GM23338 (cell line): ENCODE measurements at regions not wholly inside any gene's neighbourhood (a gene's known extent, or its start where the extent isn't known, plus 50 kb on each side); places are given as distances from the start of the nearest gene placed in this dataset.

Experiments
- ATAC-seq: fragments of 200-7000 bp; cut with Tn5 transposase; 3 replicates; pipeline ENCODE4 v1.9.1; 2020
- DNase-seq: peaks from one replicate; pipeline ENCODE4 v3.0.0-alpha.2; 2015; ENCODE audit warnings: low spot score
- H2AFZ ChIP-seq: fragments of 200-600 bp; sonication (generic); 2 replicates; pipeline ENCODE4 v1.8.0; 2016; ENCODE audit warnings: antibody characterized with exemption, mild to moderate bottlenecking, moderate library complexity
- H3F3A ChIP-seq: fragments of 200-600 bp; sonication (generic); replicated peaks from 2 replicates; pipeline ENCODE4 v1.8.0; 2017; ENCODE audit warnings: antibody characterized with exemption, mixed run types, low read depth
- H3K27ac ChIP-seq: fragments of 200-600 bp; sonication (generic); 2 replicates; pipeline ENCODE4 v1.6.1; 2016; ENCODE audit warnings: low read depth
- H3K27me3 ChIP-seq: fragments of 200-600 bp; sonication (generic); 2 replicates; pipeline ENCODE4 v1.8.0; 2016; ENCODE audit warnings: mild to moderate bottlenecking, mixed run types, moderate library complexity; ENCODE audit not compliant: insufficient read depth
- H3K36me3 ChIP-seq: fragments of 200-600 bp; sonication (generic); 2 replicates; pipeline ENCODE4 v1.8.0; 2016; ENCODE audit warnings: mild to moderate bottlenecking; ENCODE audit not compliant: insufficient read depth
- H3K4me1 ChIP-seq: fragments of 200-600 bp; sonication (generic); 2 replicates; pipeline ENCODE4 v1.8.0; 2016; ENCODE audit warnings: mild to moderate bottlenecking, moderate library complexity; ENCODE audit not compliant: insufficient read depth
- H3K4me2 ChIP-seq: fragments of 200-600 bp; sonication (generic); 2 replicates; pipeline ENCODE4 v1.7.1; 2017; ENCODE audit warnings: mixed run types
- H3K4me3 ChIP-seq: fragments of 200-600 bp; sonication (generic); 2 replicates; pipeline ENCODE4 v1.6.1; 2016; ENCODE audit warnings: mixed run types
- H3K79me2 ChIP-seq: fragments of 200-600 bp; sonication (generic); replicated peaks from 2 replicates; pipeline ENCODE4 v1.8.0; 2017; ENCODE audit warnings: mild to moderate bottlenecking; ENCODE audit not compliant: insufficient read depth
- H3K9me2 ChIP-seq: fragments of 200-600 bp; sonication (generic); 2 replicates; pipeline ENCODE4 v1.8.0; 2017; ENCODE audit not compliant: insufficient read depth
- H4K20me1 ChIP-seq: fragments of 200-600 bp; sonication (generic); replicated peaks from 2 replicates; pipeline ENCODE4 v1.8.0; 2017; ENCODE audit warnings: mild to moderate bottlenecking; ENCODE audit not compliant: insufficient read depth
- H3K27ac Mint-ChIP-seq: 2 replicates; pipeline ENCODE4 v1.8.0; 2020; ENCODE audit warnings: inconsistent platforms, mild to moderate bottlenecking, moderate library complexity, mixed read lengths
- H3K27me3 Mint-ChIP-seq: 3 replicates; pipeline ENCODE4 v1.8.0; 2022; ENCODE audit warnings: low read depth, mild to moderate bottlenecking, moderate library complexity, mixed read lengths, inconsistent platforms; ENCODE audit not compliant: insufficient read depth, poor library complexity
- H3K36me3 Mint-ChIP-seq: 3 replicates; pipeline ENCODE4 v1.8.0; 2021; ENCODE audit warnings: low read depth, mild to moderate bottlenecking, inconsistent platforms, moderate library complexity, mixed read lengths
- H3K4me1 Mint-ChIP-seq: 3 replicates; pipeline ENCODE4 v1.8.0; 2020; ENCODE audit warnings: mild to moderate bottlenecking, inconsistent platforms, mixed read lengths
- H3K4me3 Mint-ChIP-seq: 3 replicates; pipeline ENCODE4 v1.8.0; 2021; ENCODE audit warnings: moderate library complexity, mild to moderate bottlenecking, inconsistent platforms, mixed read lengths
- H3K9me3 Mint-ChIP-seq: 3 replicates; pipeline ENCODE4 v1.8.0; 2020; ENCODE audit warnings: moderate library complexity, mild to moderate bottlenecking, inconsistent platforms, mixed read lengths
- CREB1 ChIP-seq: fragments of 250-450 bp; sonication (Bioruptor Pico); IDR thresholded peaks from 2 replicates; pipeline ENCODE4 v1.5.0; 2020; ENCODE audit warnings: low read depth, mild to moderate bottlenecking, moderate library complexity
- EZH2 ChIP-seq: fragments of 200-600 bp; sonication (generic); IDR thresholded peaks from one replicate; pipeline ENCODE4 v1.8.0; 2017; ENCODE audit warnings: antibody characterized with exemption, mild to moderate bottlenecking, low read depth; ENCODE audit not compliant: unreplicated experiment
- EZH2phosphoT487 ChIP-seq: fragments of 200-600 bp; sonication (generic); IDR thresholded peaks from one replicate; pipeline ENCODE4 v1.8.1; 2018; ENCODE audit warnings: antibody characterized with exemption; ENCODE audit not compliant: unreplicated experiment
- JUNB ChIP-seq: IDR thresholded peaks from one replicate; pipeline ENCODE4 v1.6.1; 2016; ENCODE audit warnings: antibody characterized with exemption; ENCODE audit not compliant: unreplicated experiment
- NANOG ChIP-seq: IDR thresholded peaks from 2 replicates; pipeline ENCODE4 v1.6.1; 2016; ENCODE audit warnings: antibody characterized with exemption, borderline replicate concordance
- POLR2AphosphoS5 ChIP-seq: IDR thresholded peaks from 2 replicates; pipeline ENCODE4 v1.6.1; 2016; ENCODE audit warnings: antibody characterized with exemption, low read depth
- STAT1 ChIP-seq: IDR thresholded peaks from one replicate; pipeline ENCODE4 v1.6.1; 2016; ENCODE audit warnings: antibody characterized with exemption; ENCODE audit not compliant: unreplicated experiment
- ZNF114 ChIP-seq: fragments of 250-450 bp; sonication (Bioruptor Pico); IDR thresholded peaks from 2 replicates; pipeline ENCODE4 v1.5.0; 2020; ENCODE audit warnings: mild to moderate bottlenecking, moderate library complexity
- ZNF331 ChIP-seq: fragments of 250-450 bp; sonication (Bioruptor Pico); IDR thresholded peaks from 2 replicates; pipeline ENCODE4 v1.5.0; 2020; ENCODE audit warnings: low read depth, mild to moderate bottlenecking, moderate library complexity
- TF ChIP-seq, protein P1 (sequence below): IDR thresholded peaks from one replicate; pipeline ENCODE4 v1.6.1; 2018; ENCODE audit warnings: antibody characterized with exemption; ENCODE audit not compliant: unreplicated experiment
- TF ChIP-seq, protein P2 (sequence below), 2 experiments: fragments of 200-600 bp in 1 of 2; sonication (generic) in 1 of 2; conservative IDR thresholded peaks; 2 replicates each; pipeline versions ENCODE4 v1.5.1 to v1.6.1; 2016 to 2017; ENCODE audit warnings: antibody characterized with exemption in 2 of 2, low read depth in 2 of 2, mild to moderate bottlenecking in 2 of 2, moderate library complexity in 1 of 2
- TF ChIP-seq, protein P3 (sequence below): IDR thresholded peaks from 2 replicates; pipeline ENCODE4 v1.6.1; 2016; ENCODE audit warnings: antibody characterized with exemption

DNA sequence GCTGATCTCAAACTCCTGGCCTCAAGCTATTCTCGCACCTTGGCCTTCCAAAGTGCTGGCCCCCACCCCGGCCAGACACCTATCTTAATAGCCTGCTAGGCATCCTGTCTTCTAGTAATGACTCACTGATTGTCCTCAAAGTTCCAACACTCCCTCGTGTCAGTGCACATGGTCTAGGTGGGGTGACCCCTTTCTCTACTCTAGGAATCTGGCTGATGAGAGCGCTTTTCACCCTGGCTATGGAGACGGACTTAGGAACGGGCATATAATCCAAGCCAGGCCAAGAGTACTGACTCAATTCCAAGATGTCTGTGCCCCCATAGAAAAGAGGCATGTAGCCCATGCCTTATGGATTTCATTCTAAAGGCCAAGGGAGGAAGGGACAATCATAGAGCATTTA, 67.0 kb downstream of the PRLHR start:
- Mint-ChIP-seq H3K27me3 (peaks cover 8% of the 10 kb centered on the region), H3K9me3 (no peaks in the 10 kb centered on the region; the same call in 1 of the 3 replicates), H3K27ac (no peak overlapping the region), H3K4me3 (no peak overlapping the region), H3K36me3 (no peaks in the 10 kb centered on the region; the same call in 2 of the 3 replicates), H3K4me1 (peaks cover 4% of the 10 kb centered on the region; the same call in 2 of the 3 replicates)
- Histone ChIP-seq H3K27ac (no peak overlapping the region), H3K4me1 (no peaks in the 10 kb centered on the region), H3K4me3 (no peak overlapping the region), H3K27me3 (no peaks in the 10 kb centered on the region), H3K9me2 (peaks cover 10% of the 10 kb centered on the region; the same call in 1 of the 2 replicates), H3F3A (no peaks in the 10 kb centered on the region), H3K4me2 (no peak overlapping the region), H3K36me3 (no peaks in the 10 kb centered on the region), H4K20me1 (no peaks in the 10 kb centered on the region), H2AFZ (no peak overlapping the region), H3K79me2 (no peaks in the 10 kb centered on the region)
- TF ChIP-seq POLR2AphosphoS5 (no peak), EZH2 (no peak)
- DNase-seq: no peak
- ATAC-seq: no peak

DNA sequence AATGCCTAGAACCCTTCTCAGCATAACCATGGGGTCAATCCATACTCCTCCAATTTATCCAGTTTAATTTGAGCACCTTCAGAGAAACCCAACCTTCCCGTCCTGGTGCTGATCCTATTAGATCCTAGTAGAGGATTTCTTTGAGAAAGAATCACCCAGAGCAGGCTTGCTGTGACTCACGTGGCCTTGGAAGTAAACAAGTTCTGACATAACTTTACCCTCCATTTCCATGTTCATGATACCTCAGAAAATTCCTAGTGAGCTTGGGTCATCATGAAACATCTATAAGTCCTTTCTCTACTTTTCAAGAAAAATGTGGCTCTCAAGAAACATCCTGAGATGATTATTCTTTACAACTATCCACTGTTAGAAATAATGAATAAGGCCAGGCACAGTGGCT, 71.7 kb downstream of the PRLHR start:
- Histone ChIP-seq H2AFZ (no peak overlapping the region), H3K4me2 (no peak overlapping the region), H3K4me3 (no peak overlapping the region), H3K27me3 (no peaks in the 10 kb centered on the region), H3K9me2 (peaks cover 13% of the 10 kb centered on the region), H3K36me3 (no peaks in the 10 kb centered on the region), H3F3A (no peaks in the 10 kb centered on the region), H3K27ac (no peak overlapping the region), H4K20me1 (no peaks in the 10 kb centered on the region), H3K4me1 (peaks cover 11% of the 10 kb centered on the region; the same call in 1 of the 2 replicates), H3K79me2 (no peaks in the 10 kb centered on the region)
- Mint-ChIP-seq H3K27ac (no peak overlapping the region), H3K9me3 (no peaks in the 10 kb centered on the region; the same call in 1 of the 3 replicates), H3K36me3 (no peaks in the 10 kb centered on the region; the same call in 2 of the 3 replicates), H3K4me3 (no peak overlapping the region), H3K4me1 (peaks cover 8% of the 10 kb centered on the region), H3K27me3 (peaks cover 6% of the 10 kb centered on the region)
- DNase-seq (no peak), ATAC-seq (no peak)
- TF ChIP-seq ZNF114 (CRISPR knock-in tag): no peak
- TF ChIP-seq STAT1: no peak
- TF ChIP-seq EZH2: no peak
- TF ChIP-seq, protein P1, sequence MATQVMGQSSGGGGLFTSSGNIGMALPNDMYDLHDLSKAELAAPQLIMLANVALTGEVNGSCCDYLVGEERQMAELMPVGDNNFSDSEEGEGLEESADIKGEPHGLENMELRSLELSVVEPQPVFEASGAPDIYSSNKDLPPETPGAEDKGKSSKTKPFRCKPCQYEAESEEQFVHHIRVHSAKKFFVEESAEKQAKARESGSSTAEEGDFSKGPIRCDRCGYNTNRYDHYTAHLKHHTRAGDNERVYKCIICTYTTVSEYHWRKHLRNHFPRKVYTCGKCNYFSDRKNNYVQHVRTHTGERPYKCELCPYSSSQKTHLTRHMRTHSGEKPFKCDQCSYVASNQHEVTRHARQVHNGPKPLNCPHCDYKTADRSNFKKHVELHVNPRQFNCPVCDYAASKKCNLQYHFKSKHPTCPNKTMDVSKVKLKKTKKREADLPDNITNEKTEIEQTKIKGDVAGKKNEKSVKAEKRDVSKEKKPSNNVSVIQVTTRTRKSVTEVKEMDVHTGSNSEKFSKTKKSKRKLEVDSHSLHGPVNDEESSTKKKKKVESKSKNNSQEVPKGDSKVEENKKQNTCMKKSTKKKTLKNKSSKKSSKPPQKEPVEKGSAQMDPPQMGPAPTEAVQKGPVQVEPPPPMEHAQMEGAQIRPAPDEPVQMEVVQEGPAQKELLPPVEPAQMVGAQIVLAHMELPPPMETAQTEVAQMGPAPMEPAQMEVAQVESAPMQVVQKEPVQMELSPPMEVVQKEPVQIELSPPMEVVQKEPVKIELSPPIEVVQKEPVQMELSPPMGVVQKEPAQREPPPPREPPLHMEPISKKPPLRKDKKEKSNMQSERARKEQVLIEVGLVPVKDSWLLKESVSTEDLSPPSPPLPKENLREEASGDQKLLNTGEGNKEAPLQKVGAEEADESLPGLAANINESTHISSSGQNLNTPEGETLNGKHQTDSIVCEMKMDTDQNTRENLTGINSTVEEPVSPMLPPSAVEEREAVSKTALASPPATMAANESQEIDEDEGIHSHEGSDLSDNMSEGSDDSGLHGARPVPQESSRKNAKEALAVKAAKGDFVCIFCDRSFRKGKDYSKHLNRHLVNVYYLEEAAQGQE: no peak
- no peak for TF ChIP-seq EZH2phosphoT487
- TF ChIP-seq POLR2AphosphoS5: no peak
- no peak for TF ChIP-seq CREB1 (CRISPR knock-in tag)
- no peak for TF ChIP-seq ZNF331
- TF ChIP-seq NANOG: no peak
- TF ChIP-seq JUNB: no peak
- TF ChIP-seq, protein P2, sequence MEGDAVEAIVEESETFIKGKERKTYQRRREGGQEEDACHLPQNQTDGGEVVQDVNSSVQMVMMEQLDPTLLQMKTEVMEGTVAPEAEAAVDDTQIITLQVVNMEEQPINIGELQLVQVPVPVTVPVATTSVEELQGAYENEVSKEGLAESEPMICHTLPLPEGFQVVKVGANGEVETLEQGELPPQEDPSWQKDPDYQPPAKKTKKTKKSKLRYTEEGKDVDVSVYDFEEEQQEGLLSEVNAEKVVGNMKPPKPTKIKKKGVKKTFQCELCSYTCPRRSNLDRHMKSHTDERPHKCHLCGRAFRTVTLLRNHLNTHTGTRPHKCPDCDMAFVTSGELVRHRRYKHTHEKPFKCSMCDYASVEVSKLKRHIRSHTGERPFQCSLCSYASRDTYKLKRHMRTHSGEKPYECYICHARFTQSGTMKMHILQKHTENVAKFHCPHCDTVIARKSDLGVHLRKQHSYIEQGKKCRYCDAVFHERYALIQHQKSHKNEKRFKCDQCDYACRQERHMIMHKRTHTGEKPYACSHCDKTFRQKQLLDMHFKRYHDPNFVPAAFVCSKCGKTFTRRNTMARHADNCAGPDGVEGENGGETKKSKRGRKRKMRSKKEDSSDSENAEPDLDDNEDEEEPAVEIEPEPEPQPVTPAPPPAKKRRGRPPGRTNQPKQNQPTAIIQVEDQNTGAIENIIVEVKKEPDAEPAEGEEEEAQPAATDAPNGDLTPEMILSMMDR (conservative IDR thresholded peaks at IDR 0.05; ENCODE audit: low read depth in 2 of 2): no peak
- TF ChIP-seq, protein P3, sequence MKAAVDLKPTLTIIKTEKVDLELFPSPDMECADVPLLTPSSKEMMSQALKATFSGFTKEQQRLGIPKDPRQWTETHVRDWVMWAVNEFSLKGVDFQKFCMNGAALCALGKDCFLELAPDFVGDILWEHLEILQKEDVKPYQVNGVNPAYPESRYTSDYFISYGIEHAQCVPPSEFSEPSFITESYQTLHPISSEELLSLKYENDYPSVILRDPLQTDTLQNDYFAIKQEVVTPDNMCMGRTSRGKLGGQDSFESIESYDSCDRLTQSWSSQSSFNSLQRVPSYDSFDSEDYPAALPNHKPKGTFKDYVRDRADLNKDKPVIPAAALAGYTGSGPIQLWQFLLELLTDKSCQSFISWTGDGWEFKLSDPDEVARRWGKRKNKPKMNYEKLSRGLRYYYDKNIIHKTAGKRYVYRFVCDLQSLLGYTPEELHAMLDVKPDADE: no peak
